Lower leg skin (tissue), 3 donors: ENCODE measurements at regions not wholly inside any gene's neighbourhood (a gene's known extent, or its start where the extent isn't known, plus 50 kb on each side); places are given as distances from the start of the nearest gene placed in this dataset.

ENCODE experiments used
- POLR2A ChIP-seq, 2 donors: fragments of 450-650 bp; IDR thresholded peaks; one replicate each; pipeline ENCODE4 v1.6.1; 2016 to 2017; ENCODE audit warnings: antibody characterized with exemption in 2 of 2, mild to moderate bottlenecking in 1 of 2, moderate library complexity in 1 of 2
- TF ChIP-seq, protein P1 (sequence below), 3 donors: fragments of 450-650 bp; IDR thresholded peaks; one replicate each; pipeline ENCODE4 v1.5.1; 2016; ENCODE audit warnings: antibody characterized with exemption in 3 of 3, mild to moderate bottlenecking in 3 of 3, moderate library complexity in 2 of 3

DNA sequence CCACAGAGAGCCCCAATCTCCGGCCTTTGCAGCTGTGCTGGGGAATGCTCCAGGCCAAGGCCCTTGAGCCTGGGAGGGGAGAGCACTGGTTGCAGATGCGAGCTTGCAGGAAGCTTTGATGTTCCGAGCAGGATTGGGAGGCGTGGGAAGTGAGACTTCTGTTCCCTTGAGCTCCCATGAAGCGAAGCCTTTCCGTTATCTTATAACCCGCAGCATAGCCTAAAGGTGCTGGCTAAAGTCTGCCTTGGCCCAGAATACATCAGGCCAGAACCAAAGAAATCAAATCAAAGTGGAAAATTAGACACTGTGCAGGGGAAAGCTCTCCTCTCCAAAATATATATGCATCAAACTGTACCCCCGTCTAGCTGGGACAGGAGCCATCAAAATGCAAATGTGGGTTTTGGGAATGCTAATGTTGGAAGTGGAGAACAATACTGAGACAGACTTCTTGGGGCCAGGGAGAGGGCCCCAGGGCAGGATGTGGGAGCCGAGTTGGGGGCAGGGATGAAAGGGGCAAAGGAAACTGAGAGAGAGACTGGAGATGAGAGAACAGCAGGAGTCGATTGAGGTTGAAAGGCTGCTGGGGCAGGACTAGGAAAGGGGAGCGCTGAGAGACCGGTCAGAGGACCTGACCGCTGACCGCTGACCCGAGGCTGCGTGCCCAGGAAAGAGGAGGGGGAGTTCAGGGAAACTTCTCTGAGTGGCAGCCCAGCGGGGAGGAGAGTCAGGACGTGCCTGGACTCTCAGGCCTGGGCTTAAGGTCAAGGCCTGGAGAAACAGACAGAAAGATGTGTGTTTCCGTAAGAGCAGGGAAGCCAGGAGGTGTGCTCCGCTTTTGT lies 152.2 kb upstream of the PARP11 start:
- TF ChIP-seq, protein P1, sequence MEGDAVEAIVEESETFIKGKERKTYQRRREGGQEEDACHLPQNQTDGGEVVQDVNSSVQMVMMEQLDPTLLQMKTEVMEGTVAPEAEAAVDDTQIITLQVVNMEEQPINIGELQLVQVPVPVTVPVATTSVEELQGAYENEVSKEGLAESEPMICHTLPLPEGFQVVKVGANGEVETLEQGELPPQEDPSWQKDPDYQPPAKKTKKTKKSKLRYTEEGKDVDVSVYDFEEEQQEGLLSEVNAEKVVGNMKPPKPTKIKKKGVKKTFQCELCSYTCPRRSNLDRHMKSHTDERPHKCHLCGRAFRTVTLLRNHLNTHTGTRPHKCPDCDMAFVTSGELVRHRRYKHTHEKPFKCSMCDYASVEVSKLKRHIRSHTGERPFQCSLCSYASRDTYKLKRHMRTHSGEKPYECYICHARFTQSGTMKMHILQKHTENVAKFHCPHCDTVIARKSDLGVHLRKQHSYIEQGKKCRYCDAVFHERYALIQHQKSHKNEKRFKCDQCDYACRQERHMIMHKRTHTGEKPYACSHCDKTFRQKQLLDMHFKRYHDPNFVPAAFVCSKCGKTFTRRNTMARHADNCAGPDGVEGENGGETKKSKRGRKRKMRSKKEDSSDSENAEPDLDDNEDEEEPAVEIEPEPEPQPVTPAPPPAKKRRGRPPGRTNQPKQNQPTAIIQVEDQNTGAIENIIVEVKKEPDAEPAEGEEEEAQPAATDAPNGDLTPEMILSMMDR (IDR thresholded peaks at IDR 0.05) = no peak
- TF ChIP-seq POLR2A (IDR thresholded peaks at IDR 0.05) = no peak
